ENCODE measurements at regions not wholly inside any gene's neighbourhood (a gene's known extent, or its start where the extent isn't known, plus 50 kb on each side); places are given as distances from the start of the nearest gene placed in this dataset.

DNA sequence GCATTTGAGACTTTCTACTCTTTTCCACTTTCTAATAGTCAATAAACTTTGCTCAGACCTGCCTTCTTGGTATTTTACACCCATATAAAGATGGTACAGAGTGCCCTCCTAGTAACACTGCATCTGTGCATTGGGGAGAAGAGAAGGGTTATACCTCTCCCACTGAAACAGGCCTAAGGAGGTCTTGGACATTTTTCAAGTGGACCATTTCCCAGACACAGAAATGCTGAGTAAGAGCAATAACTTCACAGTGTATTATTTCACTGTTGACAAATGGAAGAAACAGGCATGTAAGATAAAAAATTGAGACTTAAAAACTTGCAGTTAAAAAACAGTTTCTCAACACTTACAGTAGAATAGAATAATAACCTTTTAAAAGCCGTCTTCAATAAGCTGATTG lies 1224.0 kb upstream of the CDH18 start:
- Histone ChIP-seq H3K4me1 (ENCODE audit: low read length) (no peaks in the 10 kb centered on the region), H3K79me2 (ENCODE audit: low read length) (no peaks in the 10 kb centered on the region), H2AFZ (ENCODE audit: low read depth, low read length) (no peak overlapping the region), H3K4me3 (ENCODE audit: low read length) (no peak overlapping the region), H4K20me1 (ENCODE audit: insufficient read depth, low read length) (no peaks in the 10 kb centered on the region), H3K4me2 (ENCODE audit: low read length) (no peak overlapping the region), H3K27me3 (ENCODE audit: low read depth, low read length) (no peaks in the 10 kb centered on the region), H3K27ac (ENCODE audit: low read length) (no peak overlapping the region), H3K36me3 (replicated peaks; ENCODE audit: low read depth, low read length) (no peaks in the 10 kb centered on the region), H3K9ac (ENCODE audit: low read length) (no peak overlapping the region), H3K9me3 (ENCODE audit: insufficient read depth, low read length) (no peaks in the 10 kb centered on the region)
- TF ChIP-seq EZH2phosphoT487 (IDR thresholded peaks at IDR 0.05; ENCODE audit: low read depth) = no peak
- TF ChIP-seq, protein P1, sequence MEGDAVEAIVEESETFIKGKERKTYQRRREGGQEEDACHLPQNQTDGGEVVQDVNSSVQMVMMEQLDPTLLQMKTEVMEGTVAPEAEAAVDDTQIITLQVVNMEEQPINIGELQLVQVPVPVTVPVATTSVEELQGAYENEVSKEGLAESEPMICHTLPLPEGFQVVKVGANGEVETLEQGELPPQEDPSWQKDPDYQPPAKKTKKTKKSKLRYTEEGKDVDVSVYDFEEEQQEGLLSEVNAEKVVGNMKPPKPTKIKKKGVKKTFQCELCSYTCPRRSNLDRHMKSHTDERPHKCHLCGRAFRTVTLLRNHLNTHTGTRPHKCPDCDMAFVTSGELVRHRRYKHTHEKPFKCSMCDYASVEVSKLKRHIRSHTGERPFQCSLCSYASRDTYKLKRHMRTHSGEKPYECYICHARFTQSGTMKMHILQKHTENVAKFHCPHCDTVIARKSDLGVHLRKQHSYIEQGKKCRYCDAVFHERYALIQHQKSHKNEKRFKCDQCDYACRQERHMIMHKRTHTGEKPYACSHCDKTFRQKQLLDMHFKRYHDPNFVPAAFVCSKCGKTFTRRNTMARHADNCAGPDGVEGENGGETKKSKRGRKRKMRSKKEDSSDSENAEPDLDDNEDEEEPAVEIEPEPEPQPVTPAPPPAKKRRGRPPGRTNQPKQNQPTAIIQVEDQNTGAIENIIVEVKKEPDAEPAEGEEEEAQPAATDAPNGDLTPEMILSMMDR (IDR thresholded peaks at IDR 0.05; ENCODE audit: low read depth, low read length) = no peak

DNA sequence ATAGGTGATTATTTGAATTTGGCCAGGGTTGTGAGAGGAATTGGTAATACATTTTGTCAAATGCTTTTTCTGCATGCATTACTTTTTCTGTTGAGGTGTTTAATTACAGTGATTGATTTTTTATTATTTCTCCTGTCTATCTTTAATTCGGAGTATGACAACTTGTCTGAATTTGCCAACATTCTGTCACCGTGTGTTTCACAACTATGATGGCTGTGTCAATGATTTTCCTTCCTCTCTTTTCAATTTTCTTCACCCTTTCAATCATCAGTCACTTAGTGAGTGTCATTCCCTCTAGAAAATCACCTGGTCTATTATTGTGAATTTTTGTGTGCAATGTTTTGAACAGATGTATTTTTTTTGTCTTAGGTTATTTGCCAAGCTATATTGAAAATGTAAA lies 1221.4 kb upstream of the CDH18 start:
- Histone ChIP-seq H3K27ac (ENCODE audit: low read length) (no peak overlapping the region), H3K27me3 (ENCODE audit: low read depth, low read length) (no peaks in the 10 kb centered on the region), H3K4me1 (ENCODE audit: low read length) (no peaks in the 10 kb centered on the region), H4K20me1 (ENCODE audit: insufficient read depth, low read length) (no peaks in the 10 kb centered on the region), H3K9ac (ENCODE audit: low read length) (no peak overlapping the region), H3K4me2 (ENCODE audit: low read length) (no peak overlapping the region), H3K9me3 (ENCODE audit: insufficient read depth, low read length) (no peaks in the 10 kb centered on the region), H3K79me2 (ENCODE audit: low read length) (no peaks in the 10 kb centered on the region), H3K4me3 (ENCODE audit: low read length) (no peak overlapping the region), H2AFZ (ENCODE audit: low read depth, low read length) (no peak overlapping the region), H3K36me3 (replicated peaks; ENCODE audit: low read depth, low read length) (no peaks in the 10 kb centered on the region)
- TF ChIP-seq, protein P1 (IDR thresholded peaks at IDR 0.05; ENCODE audit: low read depth, low read length) = no peak
- no peak for TF ChIP-seq EZH2phosphoT487 (IDR thresholded peaks at IDR 0.05; ENCODE audit: low read depth)

DNA sequence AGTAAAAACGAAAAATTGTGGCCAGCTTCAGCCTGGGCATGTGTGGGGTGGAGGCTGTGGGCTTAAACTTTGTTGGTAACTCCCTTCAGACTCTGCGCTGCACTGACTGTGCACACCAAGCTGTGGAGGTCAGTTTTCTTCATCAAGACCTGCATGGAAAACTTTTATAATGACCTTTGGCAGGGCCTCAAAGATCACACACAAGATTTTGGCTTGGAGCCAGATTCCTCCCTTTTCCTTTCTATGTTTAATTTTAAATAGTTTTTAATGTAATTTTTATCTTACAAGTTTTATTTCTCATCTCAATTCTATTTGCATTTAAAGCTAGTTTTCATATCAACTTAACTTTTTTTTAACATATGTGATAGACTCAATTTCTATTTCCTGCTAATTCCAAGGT lies 1211.1 kb upstream of the CDH18 start:
- no peak for TF ChIP-seq EZH2phosphoT487 (IDR thresholded peaks at IDR 0.05; ENCODE audit: low read depth)
- TF ChIP-seq, protein P1 (IDR thresholded peaks at IDR 0.05; ENCODE audit: low read depth, low read length) = no peak
- H2AFZ ChIP-seq (ENCODE audit: low read depth, low read length) = no peak overlapping the region

DNA sequence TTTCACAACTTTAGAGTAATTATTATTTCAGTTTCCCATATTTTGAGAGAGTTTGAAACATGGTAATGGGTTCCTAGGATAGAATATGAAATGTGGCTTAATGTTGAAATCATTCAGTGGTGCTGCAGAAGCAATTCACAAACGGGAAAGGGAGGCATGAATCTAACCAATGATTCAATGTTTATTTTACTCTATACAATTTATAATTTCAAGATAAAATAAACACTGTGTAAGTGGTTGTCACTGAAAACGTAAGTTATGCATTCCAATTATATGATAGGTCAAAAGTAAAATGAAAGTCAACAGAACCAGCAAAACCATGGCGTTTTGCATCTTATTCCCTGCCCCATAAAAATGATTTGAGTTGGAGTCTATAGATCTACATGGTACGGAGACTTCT lies 1207.1 kb upstream of the CDH18 start:
- Histone ChIP-seq H3K4me1 (ENCODE audit: low read length) (no peaks in the 10 kb centered on the region), H3K36me3 (replicated peaks; ENCODE audit: low read depth, low read length) (no peaks in the 10 kb centered on the region), H3K27ac (ENCODE audit: low read length) (no peak overlapping the region), H3K79me2 (ENCODE audit: low read length) (no peaks in the 10 kb centered on the region), H2AFZ (ENCODE audit: low read depth, low read length) (no peak overlapping the region), H4K20me1 (ENCODE audit: insufficient read depth, low read length) (no peaks in the 10 kb centered on the region), H3K4me3 (ENCODE audit: low read length) (no peak overlapping the region), H3K9ac (ENCODE audit: low read length) (no peak overlapping the region), H3K4me2 (ENCODE audit: low read length) (no peak overlapping the region), H3K27me3 (ENCODE audit: low read depth, low read length) (no peaks in the 10 kb centered on the region), H3K9me3 (ENCODE audit: insufficient read depth, low read length) (no peaks in the 10 kb centered on the region)
- TF ChIP-seq EZH2phosphoT487 (IDR thresholded peaks at IDR 0.05; ENCODE audit: low read depth) = no peak
- TF ChIP-seq, protein P1 (IDR thresholded peaks at IDR 0.05; ENCODE audit: low read depth, low read length) = no peak

More for the DNA sequence above, 1211.1 kb upstream of the CDH18 start:
- Histone ChIP-seq H3K79me2 (ENCODE audit: low read length) (no peaks in the 10 kb centered on the region), H3K4me3 (ENCODE audit: low read length) (no peak overlapping the region), H3K9me3 (ENCODE audit: insufficient read depth, low read length) (no peaks in the 10 kb centered on the region), H3K27ac (ENCODE audit: low read length) (no peak overlapping the region), H3K27me3 (ENCODE audit: low read depth, low read length) (no peaks in the 10 kb centered on the region), H3K4me1 (ENCODE audit: low read length) (no peaks in the 10 kb centered on the region), H4K20me1 (ENCODE audit: insufficient read depth, low read length) (no peaks in the 10 kb centered on the region), H3K4me2 (ENCODE audit: low read length) (no peak overlapping the region), H3K9ac (ENCODE audit: low read length) (no peak overlapping the region), H3K36me3 (replicated peaks; ENCODE audit: low read depth, low read length) (no peaks in the 10 kb centered on the region)
